Testis (tissue), 2 donors: ENCODE measurements at regions not wholly inside any gene's neighbourhood (a gene's known extent, or its start where the extent isn't known, plus 50 kb on each side); places are given as distances from the start of the nearest gene placed in this dataset.

Experiments
- DNase-seq: peaks from one replicate; pipeline ENCODE4 v3.0.0-alpha.2; 2019
- H3K27ac ChIP-seq, 2 donors: fragments of 200-600 bp; sonication (generic); one replicate each; pipeline ENCODE4 v1.5.1; 2019
- H3K27me3 ChIP-seq: fragments of 200-600 bp; sonication (generic); one replicate; pipeline ENCODE4 v1.5.1; 2019
- H3K36me3 ChIP-seq: fragments of 200-600 bp; sonication (generic); one replicate; pipeline ENCODE4 v1.5.1; 2017; ENCODE audit warnings: low read depth; ENCODE audit errors: missing control alignments
- H3K4me1 ChIP-seq: fragments of 200-600 bp; sonication (generic); one replicate; pipeline ENCODE4 v1.5.1; 2019
- H3K4me3 ChIP-seq, 2 donors: fragments of 200-600 bp; sonication (generic); one replicate each; pipeline ENCODE4 v1.5.1; 2017 to 2019
- H3K9me3 ChIP-seq: fragments of 200-600 bp; sonication (generic); one replicate; pipeline ENCODE4 v1.5.1; 2017
- CTCF ChIP-seq, 3 experiments: fragments of 450-650 bp in 2 of 3; fragments of 200-600 bp in 1 of 3; sonication (generic) in 1 of 3; IDR thresholded peaks; one replicate each; pipeline ENCODE4 v1.5.1; 2016 to 2019; ENCODE audit warnings: antibody characterized with exemption in 3 of 3, mild to moderate bottlenecking in 2 of 3, moderate library complexity in 1 of 3
- POLR2A ChIP-seq: fragments of 450-650 bp; IDR thresholded peaks from one replicate; pipeline ENCODE4 v1.6.1; 2017; ENCODE audit warnings: antibody characterized with exemption, mild to moderate bottlenecking, moderate library complexity
- WGBS, 2 donors: methylation state at CpG; one replicate each; pipeline ENCODE4 v1.1.5; 2018; 5-methylcytosine and 5-hydroxymethylcytosine counted together
- intact Hi-C: fragments of 100-400 bp; cut with DNase I; formaldehyde crosslinking; loops from one replicate; pipeline ENCODE4 v1.15.1; 2023; ENCODE audit warnings: low total_unique reads

GRCh38 chr5:54895816-54896341 lies 89.5 kb downstream of the ESM1 start:
- intact Hi-C loops: no loop called here
- WGBS, 2 donors: 42 to 50% methylated on average over 6 of the region's 6 CpGs
- H3K4me1 ChIP-seq: no peaks in the 10 kb centered on the region

GRCh38 chr5:54894957-54895815 lies 90.2 kb downstream of the ESM1 start:
- H3K4me3 ChIP-seq: no peak overlapping the region
- WGBS, 2 donors: 74 to 86% methylated on average over 2 to 3 of the region's 3 CpGs
- TF ChIP-seq CTCF (IDR thresholded peaks at IDR 0.05) (no peak), POLR2A (no peak)
- H3K27ac ChIP-seq: no peak overlapping the region
- no peaks in the 10 kb centered on the region for H3K4me1 ChIP-seq
- no peaks in the 10 kb centered on the region for H3K27me3 ChIP-seq
- DNase-seq: no peak
- intact Hi-C loops: no loop called here
- no peaks in the 10 kb centered on the region for H3K9me3 ChIP-seq
- no peaks in the 10 kb centered on the region for H3K36me3 ChIP-seq

More at GRCh38 chr5:54895816-54896341, 89.5 kb downstream of the ESM1 start:
- Histone ChIP-seq H3K27ac (no peak overlapping the region), H3K9me3 (no peaks in the 10 kb centered on the region), H3K27me3 (no peaks in the 10 kb centered on the region), H3K4me3 (no peak overlapping the region), H3K36me3 (no peaks in the 10 kb centered on the region)
- DNase-seq: peak; percentile 70
- TF ChIP-seq CTCF (IDR thresholded peaks at IDR 0.05): peak in 1 of 3 experiments; percentile 23
- no peak for TF ChIP-seq POLR2A

GRCh38 chr5:54889826-54890225 lies 95.6 kb downstream of the ESM1 start:
- no peak for TF ChIP-seq CTCF (IDR thresholded peaks at IDR 0.05)
- TF ChIP-seq POLR2A: no peak
- H3K4me3 ChIP-seq: no peak overlapping the region
- H3K4me1 ChIP-seq: no peaks in the 10 kb centered on the region
- no peaks in the 10 kb centered on the region for H3K36me3 ChIP-seq
- H3K27me3 ChIP-seq: no peaks in the 10 kb centered on the region
- intact Hi-C loops: no loop called here
- H3K9me3 ChIP-seq: no peaks in the 10 kb centered on the region
- 70 to 81% methylated on average over 1 of the region's 1 CpG for WGBS, 2 donors
- H3K27ac ChIP-seq: no peak overlapping the region
- DNase-seq: no peak

- no peaks in the 10 kb centered on the region for H3K36me3 ChIP-seq
- H3K4me1 ChIP-seq: peaks cover 4% of the 10 kb centered on the region
- no peak for DNase-seq
- TF ChIP-seq POLR2A (no peak), CTCF (IDR thresholded peaks at IDR 0.05) (no peak)
- intact Hi-C loops: no loop called here
- 94 to 96% methylated on average over 1 of the region's 1 CpG for WGBS, 2 donors
- no peaks in the 10 kb centered on the region for H3K27me3 ChIP-seq
- H3K4me3 ChIP-seq: no peak overlapping the region
- H3K9me3 ChIP-seq: no peaks in the 10 kb centered on the region
- no peak overlapping the region for H3K27ac ChIP-seq
Observed at GRCh38 chr5:54887663-54888062, 97.7 kb downstream of the ESM1 start.

- WGBS, 2 donors: 88 to 96% methylated on average over 1 of the region's 1 CpG
- TF ChIP-seq POLR2A (no peak), CTCF (IDR thresholded peaks at IDR 0.05) (no peak)
- H3K36me3 ChIP-seq: no peaks in the 10 kb centered on the region
- intact Hi-C loops: no loop called here
- H3K27ac ChIP-seq: no peak overlapping the region
- no peaks in the 10 kb centered on the region for H3K27me3 ChIP-seq
- DNase-seq: no peak
- H3K9me3 ChIP-seq: no peaks in the 10 kb centered on the region
- peaks cover 4% of the 10 kb centered on the region for H3K4me1 ChIP-seq
- H3K4me3 ChIP-seq: no peak overlapping the region
Observed at GRCh38 chr5:54886866-54887265, 98.5 kb downstream of the ESM1 start.
